Gastroesophageal sphincter (tissue), 4 donors: ENCODE measurements at regions not wholly inside any gene's neighbourhood (a gene's known extent, or its start where the extent isn't known, plus 50 kb on each side); places are given as distances from the start of the nearest gene placed in this dataset.

ENCODE experiments used
- ATAC-seq: fragments of 150-250 bp; one replicate; pipeline ENCODE4 v1.9.1; 2016; ENCODE audit warnings: mild to moderate bottlenecking, moderate library complexity
- H3K27ac ChIP-seq, 4 donors: fragments of 200-600 bp; sonication (generic) in 3 of 4; 1 replicate in 3 of 4; 2 replicates in 1 of 4; pipeline ENCODE4 v1.5.1; 2016 to 2019
- H3K27me3 ChIP-seq: fragments of 200-600 bp; sonication (generic); one replicate; pipeline ENCODE4 v1.5.1; 2019
- H3K36me3 ChIP-seq, 2 donors: fragments of 200-600 bp; sonication (generic); one replicate each; pipeline ENCODE4 v1.5.1; 2019; ENCODE audit warnings: control low read depth in 1 of 2
- H3K4me1 ChIP-seq, 3 donors: fragments of 200-600 bp; sonication (generic); 1 replicate in 2 of 3; 2 replicates in 1 of 3; pipeline ENCODE4 v1.5.1; 2016 to 2019; ENCODE audit warnings: control low read depth in 2 of 3
- H3K4me3 ChIP-seq, 2 donors: fragments of 200-600 bp; sonication (generic); one replicate each; pipeline ENCODE4 v1.5.1; 2019; ENCODE audit warnings: mild to moderate bottlenecking in 1 of 2, moderate library complexity in 1 of 2
- H3K9me3 ChIP-seq, 3 donors: fragments of 200-600 bp; sonication (generic); one replicate each; pipeline ENCODE4 v1.5.1; 2017 to 2019; ENCODE audit warnings: control low read depth in 2 of 3
- CTCF ChIP-seq, 4 experiments: fragments of 200-600 bp in 2 of 4; fragments of 450-650 bp in 2 of 4; sonication (generic) in 1 of 4; IDR thresholded peaks; one replicate each; pipeline ENCODE4 v1.5.1; 2017 to 2019; ENCODE audit warnings: antibody characterized with exemption in 4 of 4, mild to moderate bottlenecking in 2 of 4, moderate library complexity in 2 of 4
- EP300 ChIP-seq: sonication (generic); formaldehyde crosslinking; IDR thresholded peaks from one replicate; pipeline ENCODE4 v1.6.1; 2017; ENCODE audit warnings: antibody characterized with exemption, mild to moderate bottlenecking
- POLR2A ChIP-seq, 2 donors: fragments of 450-650 bp; IDR thresholded peaks; one replicate each; pipeline ENCODE4 v1.6.1; 2017; ENCODE audit warnings: antibody characterized with exemption in 2 of 2, mild to moderate bottlenecking in 2 of 2, moderate library complexity in 1 of 2
- POLR2AphosphoS5 ChIP-seq: sonication (generic); formaldehyde crosslinking; IDR thresholded peaks from one replicate; pipeline ENCODE4 v1.6.1; 2017; ENCODE audit warnings: antibody characterized with exemption
- WGBS, 2 donors: methylation state at CpG; one replicate each; pipeline ENCODE4 v1.1.5; 2018; ENCODE audit warnings: low coverage in 1 of 2; 5-methylcytosine and 5-hydroxymethylcytosine counted together

GRCh38 chr5:172573986-172574870, 66.8 kb upstream of the NEURL1B start:
- Histone ChIP-seq H3K9me3 (no peaks in the 10 kb centered on the region), H3K4me1 (peaks cover 0 to 61% (median 18%) of the 10 kb centered on the region in 3 donors), H3K36me3 (no peaks in the 10 kb centered on the region), H3K27me3 (no peaks in the 10 kb centered on the region), H3K4me3 (no peak overlapping the region), H3K27ac (peak overlapping the region in 1 of 4 donors; percentile 36)
- no peak for ATAC-seq
- WGBS, 2 donors: 64 to 94% methylated on average over 7 to 9 of the region's 12 CpGs
- TF ChIP-seq EP300 (no peak), POLR2A (IDR thresholded peaks at IDR 0.05) (no peak), CTCF (IDR thresholded peaks at IDR 0.05) (no peak), POLR2AphosphoS5 (no peak)

GRCh38 chr5:172573120-172573882, 67.8 kb upstream of the NEURL1B start:
- Histone ChIP-seq H3K4me3 (no peak overlapping the region), H3K9me3 (no peaks in the 10 kb centered on the region), H3K27me3 (no peaks in the 10 kb centered on the region), H3K4me1 (peaks cover 0 to 61% (median 18%) of the 10 kb centered on the region in 3 donors), H3K27ac (peak overlapping the region in 1 of 4 donors; percentile 36), H3K36me3 (no peaks in the 10 kb centered on the region)
- TF ChIP-seq EP300 (no peak), POLR2A (IDR thresholded peaks at IDR 0.05) (no peak), POLR2AphosphoS5 (no peak), CTCF (IDR thresholded peaks at IDR 0.05) (no peak)
- WGBS, 2 donors: 91 to 97% methylated on average over 5 to 7 of the region's 13 CpGs
- ATAC-seq: no peak

- H3K9me3 ChIP-seq: no peaks in the 10 kb centered on the region
- H3K27ac ChIP-seq: no peak overlapping the region
- no peak overlapping the region for H3K4me3 ChIP-seq
- TF ChIP-seq POLR2AphosphoS5 (no peak), CTCF (IDR thresholded peaks at IDR 0.05) (no peak), EP300 (no peak), POLR2A (IDR thresholded peaks at IDR 0.05) (no peak)
- H3K36me3 ChIP-seq: no peaks in the 10 kb centered on the region
- 82 to 88% methylated on average over 2 of the region's 3 CpGs for WGBS, 2 donors
- no peak for ATAC-seq
- no peaks in the 10 kb centered on the region for H3K27me3 ChIP-seq
- peaks cover 0 to 61% (median 18%) of the 10 kb centered on the region in 3 donors for H3K4me1 ChIP-seq
Measured at GRCh38 chr5:172572440-172572839, 68.6 kb upstream of the NEURL1B start.

- no peak for TF ChIP-seq POLR2A (IDR thresholded peaks at IDR 0.05)
- TF ChIP-seq EP300: no peak
- no peak for TF ChIP-seq POLR2AphosphoS5
- TF ChIP-seq CTCF (IDR thresholded peaks at IDR 0.05): no peak
- Histone ChIP-seq H3K9me3 (no peaks in the 10 kb centered on the region), H3K4me3 (no peak overlapping the region), H3K27me3 (no peaks in the 10 kb centered on the region), H3K36me3 (no peaks in the 10 kb centered on the region), H3K27ac (no peak overlapping the region), H3K4me1 (peaks cover 0 to 61% (median 18%) of the 10 kb centered on the region in 3 donors)
- WGBS, 2 donors: 67 to 80% methylated on average over 4 to 5 of the region's 8 CpGs
- no peak for ATAC-seq
Measured at GRCh38 chr5:172571892-172572291, 69.2 kb upstream of the NEURL1B start.
